Endothelial cell of umbilical vein (primary cell): ENCODE measurements at regions not wholly inside any gene's neighbourhood (a gene's known extent, or its start where the extent isn't known, plus 50 kb on each side); places are given as distances from the start of the nearest gene placed in this dataset.

Source experiments
- BruUV-seq: library from RNA; stranded (reverse); fragments of 400-500 nt; replicated peaks from 2 replicates; lab custom pipeline; 2021; lab: Mats Ljungman, UMichigan
- CTCF ChIA-PET: fragments of 300-600, 350-600 bp; sonication (Branson Sonifier 250); formaldehyde crosslinking; loops from one replicate; lab custom pipeline; 2021; ENCODE audit warnings: antibody characterized with exemption, inconsistent platforms; lab: Charles Lee
- POLR2A ChIA-PET: fragments of 300-600, 350-600 bp; sonication (Branson Sonifier 250); formaldehyde crosslinking; loops from one replicate; lab custom pipeline; 2021; ENCODE audit warnings: antibody characterized with exemption, inconsistent platforms; lab: Charles Lee
- DNase-seq: peaks from one replicate; pipeline ENCODE4 v3.0.0-alpha.2; 2011; ENCODE audit warnings: low read depth, low spot score
- FAIRE-seq: peaks from 2 replicates; lab custom pipeline; 2011; peaks lifted over from hg19 to GRCh38; lab: Jason Lieb, UNC
- H2AFZ ChIP-seq: 2 replicates; pipeline ENCODE4 v1.6.0; 2012; ENCODE audit warnings: low read depth, low read length, control low read depth, inconsistent platforms
- H3K27ac ChIP-seq: 2 replicates; pipeline ENCODE4 v1.5.1; 2011; ENCODE audit warnings: low read depth, mild to moderate bottlenecking, control low read depth, low read length, moderate library complexity; ENCODE audit not compliant: insufficient read depth
- H3K27me3 ChIP-seq, 2 experiments: 2 replicates each; pipeline versions ENCODE4 v1.6.0 to v1.6.1; 2011; ENCODE audit warnings: low read length in 2 of 2, mixed read lengths in 1 of 2; ENCODE audit not compliant: control insufficient read depth in 2 of 2, insufficient read depth in 2 of 2
- H3K36me3 ChIP-seq, 2 experiments: 2 replicates in 1 of 2; 3 replicates in 1 of 2; pipeline ENCODE4 v1.5.1; 2011; ENCODE audit warnings: low read length in 2 of 2, mild to moderate bottlenecking in 1 of 2, moderate library complexity in 1 of 2; ENCODE audit not compliant: control insufficient read depth in 2 of 2, insufficient read depth in 2 of 2; ENCODE audit errors: extremely low read depth in 1 of 2
- H3K4me1 ChIP-seq: 3 replicates; pipeline ENCODE4 v1.5.1; 2011; ENCODE audit warnings: mild to moderate bottlenecking, low read length; ENCODE audit not compliant: control insufficient read depth, insufficient read depth; ENCODE audit errors: extremely low read depth
- H3K4me2 ChIP-seq: 2 replicates; pipeline ENCODE4 v1.6.1; 2011; ENCODE audit warnings: low read length, control low read depth, mixed read lengths; ENCODE audit not compliant: insufficient read depth
- H3K4me3 ChIP-seq, 3 experiments: fragments of 200-600 bp in 1 of 3; sonication (generic), shearing (Covaris generic) in 1 of 3; replicated peaks in 1 of 3; 2 replicates each; pipeline ENCODE4 v1.5.1; 2011 to 2016; ENCODE audit warnings: control low read depth in 3 of 3, low read length in 3 of 3, mild to moderate bottlenecking in 2 of 3, inconsistent platforms in 1 of 3, low read depth in 1 of 3, moderate library complexity in 1 of 3; ENCODE audit not compliant: insufficient read depth in 1 of 3
- H3K79me2 ChIP-seq: 2 replicates; pipeline ENCODE4 v1.6.0; 2012; ENCODE audit warnings: low read length, inconsistent platforms; ENCODE audit not compliant: control insufficient read depth, insufficient read depth
- H3K9ac ChIP-seq: replicated peaks from 2 replicates; pipeline ENCODE3; 2011; ENCODE audit warnings: low read length, control low read depth; ENCODE audit not compliant: insufficient read depth; ENCODE audit errors: extremely low read depth
- H3K9me1 ChIP-seq: replicated peaks from 3 replicates; pipeline ENCODE4 v1.6.0; 2011; ENCODE audit warnings: mild to moderate bottlenecking, low read length; ENCODE audit not compliant: control insufficient read depth, insufficient read depth; ENCODE audit errors: extremely low read depth
- H3K9me3 ChIP-seq: replicated peaks from 2 replicates; pipeline ENCODE4 v1.5.1; 2012; ENCODE audit warnings: low read length, inconsistent platforms; ENCODE audit not compliant: control insufficient read depth, insufficient read depth
- H4K20me1 ChIP-seq: replicated peaks from 2 replicates; pipeline ENCODE3; 2011; ENCODE audit warnings: mild to moderate bottlenecking, low read length; ENCODE audit not compliant: control insufficient read depth, insufficient read depth; ENCODE audit errors: extremely low read depth
- CTCF ChIP-seq, 2 donors: IDR thresholded peaks; 1 replicate in 1 of 2; 2 replicates in 1 of 2; pipeline ENCODE4 v1.5.1; 2011; ENCODE audit warnings: low read length in 2 of 2, mild to moderate bottlenecking in 2 of 2, moderate library complexity in 2 of 2, control low read depth in 1 of 2, inconsistent platforms in 1 of 2, low read depth in 1 of 2; ENCODE audit not compliant: insufficient read depth in 1 of 2; ENCODE audit errors: extremely low read depth in 1 of 2
- EZH2 ChIP-seq: IDR thresholded peaks from 2 replicates; pipeline ENCODE4 v1.6.1; 2012; ENCODE audit warnings: borderline replicate concordance, low read depth, mild to moderate bottlenecking, moderate library complexity, low read length, inconsistent platforms; ENCODE audit not compliant: severe bottlenecking
- FOS ChIP-seq: IDR thresholded peaks from 2 replicates; pipeline ENCODE4 v1.6.1; 2011; ENCODE audit warnings: mild to moderate bottlenecking, low read length, moderate library complexity, borderline replicate concordance; ENCODE audit not compliant: insufficient read depth
- GATA2 ChIP-seq: IDR thresholded peaks from 2 replicates; pipeline ENCODE4 v1.7.0; 2011; ENCODE audit warnings: low read depth, mild to moderate bottlenecking, moderate library complexity, mixed read lengths, low read length; ENCODE audit not compliant: insufficient read length, insufficient read depth
- JUN ChIP-seq: IDR thresholded peaks from 2 replicates; pipeline ENCODE4 v1.6.1; 2011; ENCODE audit warnings: borderline replicate concordance, low read depth; ENCODE audit not compliant: insufficient read length, insufficient read depth
- MAX ChIP-seq: IDR thresholded peaks from 2 replicates; pipeline ENCODE4 v1.6.1; 2011; ENCODE audit not compliant: insufficient read depth, insufficient read length
- POLR2A ChIP-seq: IDR thresholded peaks from 2 replicates; pipeline ENCODE4 v1.6.1; 2012; ENCODE audit warnings: low read depth, mild to moderate bottlenecking, control low read depth, low read length
- POLR2AphosphoS5 ChIP-seq: IDR thresholded peaks from 2 replicates; pipeline ENCODE4 v1.6.1; 2012; ENCODE audit warnings: low read depth, mild to moderate bottlenecking, control low read depth, low read length, moderate library complexity; ENCODE audit not compliant: insufficient read depth
- dilution Hi-C: fragments of 300-500 bp; cut with MboI; formaldehyde crosslinking; loops from one replicate; pipeline ENCODE4 v1.15.0; 2019; ENCODE audit warnings: low sequenced_read_pairs; ENCODE audit not compliant: extremely low pct_ligation_motif_present
- intact Hi-C: fragments of 100-400 bp; cut with micrococcal nuclease; formaldehyde crosslinking; loops from one replicate; pipeline ENCODE4 v1.10.0; 2022

- H3K27ac ChIP-seq, result no peak overlapping the region
- H3K27me3 ChIP-seq, result no peaks in the 10 kb centered on the region
- DNase-seq (no peak), FAIRE-seq (no peak)
- POLR2A ChIA-PET, result no interaction called here
- H4K20me1 ChIP-seq, result no peaks in the 10 kb centered on the region
- H3K9ac ChIP-seq, result no peak overlapping the region
- no peaks in the 10 kb centered on the region for H3K4me1 ChIP-seq
- H2AFZ ChIP-seq, result no peak overlapping the region
- H3K9me1 ChIP-seq, result no peaks in the 10 kb centered on the region
- dilution Hi-C loops, result no loop called here
- no peaks in the 10 kb centered on the region for H3K9me3 ChIP-seq
- H3K36me3 ChIP-seq, result no peaks in the 10 kb centered on the region
- TF ChIP-seq GATA2, result no peak
- TF ChIP-seq FOS, result no peak
- TF ChIP-seq JUN, result no peak
- no peak for TF ChIP-seq EZH2
- no peak overlapping the region for H3K4me3 ChIP-seq
- BruUV-seq, result no TSS peak
- CTCF ChIA-PET, result interaction anchor here (0.6 kb wide), 1 partner anchor 12 kb away, joined by 3 read pairs; no protein-coding TSS in a partner anchor
- H3K79me2 ChIP-seq, result no peaks in the 10 kb centered on the region
- intact Hi-C loops, result no loop called here
- no peak overlapping the region for H3K4me2 ChIP-seq
Measured at GRCh38 chr10:91062091-91062490, 141.2 kb upstream of the ANKRD1 start.

- TF ChIP-seq CTCF (IDR thresholded peaks at IDR 0.05; ENCODE audit: extremely low read depth in 1 of 2, insufficient read depth in 1 of 2, low read depth in 1 of 2, low read length in 2 of 2) (no peak), POLR2AphosphoS5 (no peak), JUN (no peak), MAX (no peak), POLR2A (no peak)
- dilution Hi-C loops, result no loop called here
- Histone ChIP-seq H3K27ac (no peak overlapping the region), H3K9me1 (no peaks in the 10 kb centered on the region), H3K27me3 (peaks cover 0 to 4% of the 10 kb centered on the region in 2 experiments), H3K4me1 (no peaks in the 10 kb centered on the region), H4K20me1 (no peaks in the 10 kb centered on the region), H3K4me3 (no peak overlapping the region), H2AFZ (no peak overlapping the region), H3K79me2 (no peaks in the 10 kb centered on the region), H3K9me3 (no peaks in the 10 kb centered on the region), H3K9ac (no peak overlapping the region), H3K36me3 (no peaks in the 10 kb centered on the region), H3K4me2 (no peak overlapping the region)
- DNase-seq (no peak), FAIRE-seq (no peak)
- POLR2A ChIA-PET, result no interaction called here
- intact Hi-C loops, result no loop called here
- CTCF ChIA-PET, result no interaction called here
- no TSS peak for BruUV-seq
Measured at GRCh38 chr10:91071786-91072185, 148.7 kb upstream of the PCGF5 start.
